ENCODE measurements at regions not wholly inside any gene's neighbourhood (a gene's known extent, or its start where the extent isn't known, plus 50 kb on each side); places are given as distances from the start of the nearest gene placed in this dataset.

DNA sequence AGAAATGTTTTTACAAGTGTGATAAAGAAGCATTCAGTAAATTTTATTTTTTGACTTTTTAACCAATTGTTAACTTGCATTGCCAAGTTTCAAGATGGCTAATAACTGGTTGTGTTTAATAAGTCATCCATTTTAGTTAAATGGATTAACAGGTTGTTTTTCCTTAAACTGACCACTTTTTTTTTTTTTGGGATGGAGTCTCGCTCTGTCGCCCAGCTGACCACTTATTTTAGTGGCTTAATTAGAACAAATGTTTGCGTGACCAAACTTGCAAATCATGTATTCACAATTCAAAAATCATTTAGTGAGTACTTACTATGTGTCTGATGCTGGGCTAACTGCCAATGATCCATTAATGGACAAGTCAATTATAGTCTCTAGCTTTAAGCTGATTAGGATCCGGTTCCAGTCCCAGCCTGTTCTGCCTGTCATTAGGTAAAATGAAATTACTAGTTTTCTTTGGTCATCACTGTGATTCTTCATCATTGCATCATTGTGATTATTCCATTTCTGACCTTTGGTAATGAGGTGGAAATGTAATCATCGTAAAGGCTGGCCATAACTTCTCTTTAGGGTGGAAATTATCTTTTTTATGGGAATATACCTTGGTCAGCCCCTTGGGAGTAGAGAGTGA is 729.2 kb upstream of the MARCKS start:
- no peak for TF ChIP-seq NR3C1 (IDR thresholded peaks at IDR 0.05)
- TF ChIP-seq, protein P1, sequence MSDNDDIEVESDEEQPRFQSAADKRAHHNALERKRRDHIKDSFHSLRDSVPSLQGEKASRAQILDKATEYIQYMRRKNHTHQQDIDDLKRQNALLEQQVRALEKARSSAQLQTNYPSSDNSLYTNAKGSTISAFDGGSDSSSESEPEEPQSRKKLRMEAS (IDR thresholded peaks at IDR 0.05): no peak
- no peak for TF ChIP-seq POLR2A (IDR thresholded peaks at IDR 0.05; ENCODE audit: low read length)
- no peak for TF ChIP-seq CTCF (IDR thresholded peaks at IDR 0.05)
- TF ChIP-seq, protein P2, sequence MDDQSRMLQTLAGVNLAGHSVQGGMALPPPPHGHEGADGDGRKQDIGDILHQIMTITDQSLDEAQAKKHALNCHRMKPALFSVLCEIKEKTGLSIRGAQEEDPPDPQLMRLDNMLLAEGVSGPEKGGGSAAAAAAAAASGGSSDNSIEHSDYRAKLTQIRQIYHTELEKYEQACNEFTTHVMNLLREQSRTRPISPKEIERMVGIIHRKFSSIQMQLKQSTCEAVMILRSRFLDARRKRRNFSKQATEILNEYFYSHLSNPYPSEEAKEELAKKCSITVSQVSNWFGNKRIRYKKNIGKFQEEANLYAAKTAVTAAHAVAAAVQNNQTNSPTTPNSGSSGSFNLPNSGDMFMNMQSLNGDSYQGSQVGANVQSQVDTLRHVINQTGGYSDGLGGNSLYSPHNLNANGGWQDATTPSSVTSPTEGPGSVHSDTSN (IDR thresholded peaks at IDR 0.05): no peak
- TF ChIP-seq BHLHE40 (IDR thresholded peaks at IDR 0.05; ENCODE audit: low read depth, low read length): no peak
- TF ChIP-seq RFX5 (IDR thresholded peaks at IDR 0.05): no peak
- TF ChIP-seq HMGXB4 (CRISPR knock-in tag; IDR thresholded peaks at IDR 0.05; ENCODE audit: borderline replicate concordance): no peak
- no peak for TF ChIP-seq HEYL (CRISPR knock-in tag; IDR thresholded peaks at IDR 0.05)
- no peak for TF ChIP-seq SMC3 (IDR thresholded peaks at IDR 0.05)
- no peak for TF ChIP-seq EP300 (IDR thresholded peaks at IDR 0.05)
- TF ChIP-seq, protein P3, sequence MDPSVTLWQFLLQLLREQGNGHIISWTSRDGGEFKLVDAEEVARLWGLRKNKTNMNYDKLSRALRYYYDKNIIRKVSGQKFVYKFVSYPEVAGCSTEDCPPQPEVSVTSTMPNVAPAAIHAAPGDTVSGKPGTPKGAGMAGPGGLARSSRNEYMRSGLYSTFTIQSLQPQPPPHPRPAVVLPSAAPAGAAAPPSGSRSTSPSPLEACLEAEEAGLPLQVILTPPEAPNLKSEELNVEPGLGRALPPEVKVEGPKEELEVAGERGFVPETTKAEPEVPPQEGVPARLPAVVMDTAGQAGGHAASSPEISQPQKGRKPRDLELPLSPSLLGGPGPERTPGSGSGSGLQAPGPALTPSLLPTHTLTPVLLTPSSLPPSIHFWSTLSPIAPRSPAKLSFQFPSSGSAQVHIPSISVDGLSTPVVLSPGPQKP (IDR thresholded peaks at IDR 0.05; ENCODE audit: low read depth, low read length): no peak

Measured in A549 (cell line).